ENCODE measurements at regions not wholly inside any gene's neighbourhood (a gene's known extent, or its start where the extent isn't known, plus 50 kb on each side); places are given as distances from the start of the nearest gene placed in this dataset.

DNA sequence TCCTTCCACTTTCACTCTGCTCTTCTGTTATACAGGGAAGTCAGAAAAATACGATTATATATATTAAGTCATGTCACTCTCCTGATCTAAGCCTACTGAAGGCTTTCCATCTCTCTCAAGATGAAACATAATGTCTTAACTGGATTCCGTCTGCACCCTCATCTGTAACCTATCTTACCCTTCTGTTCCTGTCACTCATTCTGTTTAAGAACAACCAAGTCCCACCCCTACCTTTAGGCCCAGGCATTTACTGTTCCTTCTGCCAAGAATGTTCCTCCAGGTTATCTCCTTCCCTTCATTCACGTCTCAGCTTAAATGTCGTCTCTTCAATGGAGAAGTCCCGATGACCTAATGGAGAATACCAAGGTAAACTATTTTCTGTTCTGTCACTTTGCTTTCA lies 1802.4 kb downstream of the MRPL39 start:
- H3K27me3 ChIP-seq (ENCODE audit: control insufficient read depth in 2 of 2, insufficient read depth in 2 of 2, low read length in 2 of 2): no peaks in the 10 kb centered on the region
- no peak for FAIRE-seq
- intact Hi-C loops (cut with micrococcal nuclease): no loop called here

More for the DNA sequence above, 1802.4 kb downstream of the MRPL39 start:
- Histone ChIP-seq H3K9me3 (replicated peaks; ENCODE audit: control insufficient read depth, insufficient read depth, low read length) (no peaks in the 10 kb centered on the region), H3K9me1 (replicated peaks; ENCODE audit: control insufficient read depth, extremely low read depth, insufficient read depth, low read length) (no peaks in the 10 kb centered on the region), H4K20me1 (replicated peaks; ENCODE audit: control insufficient read depth, extremely low read depth, insufficient read depth, low read length) (no peaks in the 10 kb centered on the region), H3K4me3 (replicated peaks in 1 of 3; ENCODE audit: insufficient read depth in 1 of 3, low read depth in 1 of 3, low read length in 3 of 3) (no peak overlapping the region), H2AFZ (ENCODE audit: low read depth, low read length) (no peak overlapping the region), H3K4me2 (ENCODE audit: insufficient read depth, low read length) (no peak overlapping the region), H3K9ac (replicated peaks; ENCODE audit: extremely low read depth, insufficient read depth, low read length) (no peak overlapping the region), H3K27ac (ENCODE audit: insufficient read depth, low read depth, low read length) (no peak overlapping the region), H3K4me1 (ENCODE audit: control insufficient read depth, extremely low read depth, insufficient read depth, low read length) (no peaks in the 10 kb centered on the region), H3K79me2 (ENCODE audit: control insufficient read depth, insufficient read depth, low read length) (no peaks in the 10 kb centered on the region), H3K36me3 (ENCODE audit: control insufficient read depth in 2 of 2, extremely low read depth in 1 of 2, insufficient read depth in 2 of 2, low read length in 2 of 2) (no peaks in the 10 kb centered on the region)
- no TSS peak for BruUV-seq (replicated peaks)
- TF ChIP-seq JUN (IDR thresholded peaks at IDR 0.05; ENCODE audit: borderline replicate concordance, insufficient read depth, insufficient read length, low read depth) (no peak), EZH2 (IDR thresholded peaks at IDR 0.05; ENCODE audit: borderline replicate concordance, low read depth, low read length, severe bottlenecking) (no peak), FOS (IDR thresholded peaks at IDR 0.05; ENCODE audit: borderline replicate concordance, insufficient read depth, low read length) (no peak), GATA2 (IDR thresholded peaks at IDR 0.05; ENCODE audit: insufficient read depth, insufficient read length, low read depth, low read length) (no peak), MYC (IDR thresholded peaks at IDR 0.05; ENCODE audit: low read depth, low read length) (no peak), POLR2A (IDR thresholded peaks at IDR 0.05; ENCODE audit: low read depth, low read length) (no peak), POLR2AphosphoS5 (IDR thresholded peaks at IDR 0.05; ENCODE audit: insufficient read depth, low read depth, low read length) (no peak)
- TF ChIP-seq, protein P1, sequence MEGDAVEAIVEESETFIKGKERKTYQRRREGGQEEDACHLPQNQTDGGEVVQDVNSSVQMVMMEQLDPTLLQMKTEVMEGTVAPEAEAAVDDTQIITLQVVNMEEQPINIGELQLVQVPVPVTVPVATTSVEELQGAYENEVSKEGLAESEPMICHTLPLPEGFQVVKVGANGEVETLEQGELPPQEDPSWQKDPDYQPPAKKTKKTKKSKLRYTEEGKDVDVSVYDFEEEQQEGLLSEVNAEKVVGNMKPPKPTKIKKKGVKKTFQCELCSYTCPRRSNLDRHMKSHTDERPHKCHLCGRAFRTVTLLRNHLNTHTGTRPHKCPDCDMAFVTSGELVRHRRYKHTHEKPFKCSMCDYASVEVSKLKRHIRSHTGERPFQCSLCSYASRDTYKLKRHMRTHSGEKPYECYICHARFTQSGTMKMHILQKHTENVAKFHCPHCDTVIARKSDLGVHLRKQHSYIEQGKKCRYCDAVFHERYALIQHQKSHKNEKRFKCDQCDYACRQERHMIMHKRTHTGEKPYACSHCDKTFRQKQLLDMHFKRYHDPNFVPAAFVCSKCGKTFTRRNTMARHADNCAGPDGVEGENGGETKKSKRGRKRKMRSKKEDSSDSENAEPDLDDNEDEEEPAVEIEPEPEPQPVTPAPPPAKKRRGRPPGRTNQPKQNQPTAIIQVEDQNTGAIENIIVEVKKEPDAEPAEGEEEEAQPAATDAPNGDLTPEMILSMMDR (IDR thresholded peaks at IDR 0.05; ENCODE audit: extremely low read depth in 1 of 2, insufficient read depth in 1 of 2, low read depth in 1 of 2, low read length in 2 of 2): no peak
- TF ChIP-seq, protein P2, sequence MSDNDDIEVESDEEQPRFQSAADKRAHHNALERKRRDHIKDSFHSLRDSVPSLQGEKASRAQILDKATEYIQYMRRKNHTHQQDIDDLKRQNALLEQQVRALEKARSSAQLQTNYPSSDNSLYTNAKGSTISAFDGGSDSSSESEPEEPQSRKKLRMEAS (IDR thresholded peaks at IDR 0.05; ENCODE audit: insufficient read depth, insufficient read length): no peak
- dilution Hi-C loops (cut with MboI; ENCODE audit: extremely low pct_ligation_motif_present, low sequenced_read_pairs): no loop called here
- DNase-seq (ENCODE audit: low read depth, low spot score): no peak
- ChIA-PET POLR2A (no interaction called here), CTCF (no interaction called here)

Data from endothelial cell of umbilical vein (primary cell).